OCI-LY3 (cell line): ENCODE measurements at regions not wholly inside any gene's neighbourhood (a gene's known extent, or its start where the extent isn't known, plus 50 kb on each side); places are given as distances from the start of the nearest gene placed in this dataset.

Source experiments
- H2AFZ ChIP-seq: fragments of 200-600, 300-600 bp; shearing (Covaris generic); 2 replicates; pipeline ENCODE4 v1.6.0; 2014; ENCODE audit warnings: antibody characterized with exemption, low read depth, low read length
- H3K27ac ChIP-seq: fragments of 200-600, 300-600 bp; sonication (generic); 2 replicates; pipeline ENCODE4 v1.5.1; 2014; ENCODE audit warnings: mild to moderate bottlenecking, low read length, moderate library complexity, mixed read lengths
- H3K27me3 ChIP-seq: fragments of 200-600, 300-600 bp; sonication (generic); 2 replicates; pipeline ENCODE4 v1.6.1; 2014; ENCODE audit warnings: low read depth, low read length, mixed read lengths
- H3K36me3 ChIP-seq: fragments of 200-600, 300-600 bp; sonication (generic); replicated peaks from 2 replicates; pipeline ENCODE3; 2014; ENCODE audit warnings: low read depth, low read length, mixed read lengths
- H3K4me1 ChIP-seq: fragments of 300-600, 200-600 bp; sonication (generic); 2 replicates; pipeline ENCODE4 v1.6.1; 2014; ENCODE audit warnings: low read length, mixed read lengths
- H3K4me2 ChIP-seq: fragments of 200-600, 300-600 bp; sonication (generic); 2 replicates; pipeline ENCODE4 v1.6.1; 2014; ENCODE audit warnings: low read length, mixed read lengths
- H3K4me3 ChIP-seq: fragments of 300-600, 200-600 bp; sonication (generic); 2 replicates; pipeline ENCODE4 v1.5.1; 2014; ENCODE audit warnings: antibody characterized with exemption, mild to moderate bottlenecking, low read length, moderate library complexity
- H3K79me2 ChIP-seq: fragments of 300-600, 200-600 bp; shearing (Covaris generic); 2 replicates; pipeline ENCODE4 v1.6.1; 2014; ENCODE audit warnings: mild to moderate bottlenecking, low read length, mixed read lengths
- H3K9ac ChIP-seq: fragments of 300-600, 200-600 bp; shearing (Covaris generic); 2 replicates; pipeline ENCODE4 v1.6.0; 2014; ENCODE audit warnings: mild to moderate bottlenecking, low read length, moderate library complexity
- H3K9me3 ChIP-seq: fragments of 200-600, 300-600 bp; shearing (Covaris generic); 2 replicates; pipeline ENCODE4 v1.6.1; 2014; ENCODE audit warnings: low read length, mixed read lengths; ENCODE audit not compliant: insufficient read depth
- H4K20me1 ChIP-seq: fragments of 200-600, 300-600 bp; sonication (generic); 2 replicates; pipeline ENCODE4 v1.6.1; 2016; ENCODE audit warnings: low read length, mixed read lengths; ENCODE audit not compliant: insufficient read depth
- EZH2phosphoT487 ChIP-seq: fragments of 200-600 bp; shearing (Covaris generic); IDR thresholded peaks from 2 replicates; pipeline ENCODE4 v1.6.1; 2018; ENCODE audit warnings: antibody characterized with exemption, mixed run types, low read depth
- TF ChIP-seq, protein P1 (sequence below): fragments of 200-600, 300-600 bp; sonication (generic); IDR thresholded peaks from 2 replicates; pipeline ENCODE4 v1.5.1; 2014; ENCODE audit warnings: antibody characterized with exemption, low read length, low read depth

DNA sequence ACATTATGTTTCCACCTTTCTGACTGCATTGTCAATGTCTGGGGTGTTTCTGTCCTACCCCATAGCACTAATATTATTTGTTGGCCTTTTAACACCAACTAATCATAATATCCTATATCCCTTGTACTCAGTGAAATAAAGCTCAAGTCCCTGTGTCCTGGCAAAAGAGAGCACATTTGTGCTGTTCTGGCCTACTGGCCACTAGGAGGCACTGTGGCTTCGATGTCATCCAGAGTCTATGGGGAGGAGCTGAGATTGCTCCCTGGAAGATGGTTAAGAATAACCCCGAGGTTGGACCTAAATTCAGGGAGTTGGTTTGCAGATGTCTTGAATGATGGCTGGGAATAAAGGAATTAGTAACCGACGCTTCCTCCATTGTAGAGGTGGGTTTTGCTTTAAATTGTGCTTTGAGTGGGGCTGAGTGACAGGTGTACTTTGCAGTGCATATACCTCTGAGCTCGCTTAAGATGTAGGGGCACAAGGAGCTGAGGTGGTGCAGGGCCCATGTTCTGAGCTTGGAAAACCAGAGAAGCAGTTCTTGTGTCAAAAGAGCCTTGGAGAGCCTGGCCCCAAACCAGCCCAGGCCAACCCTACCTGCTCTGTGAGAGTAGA lies 191.2 kb upstream of the PRSS1 start:
- no peaks in the 10 kb centered on the region for H3K9me3 ChIP-seq
- H3K79me2 ChIP-seq: no peaks in the 10 kb centered on the region
- TF ChIP-seq, protein P1, sequence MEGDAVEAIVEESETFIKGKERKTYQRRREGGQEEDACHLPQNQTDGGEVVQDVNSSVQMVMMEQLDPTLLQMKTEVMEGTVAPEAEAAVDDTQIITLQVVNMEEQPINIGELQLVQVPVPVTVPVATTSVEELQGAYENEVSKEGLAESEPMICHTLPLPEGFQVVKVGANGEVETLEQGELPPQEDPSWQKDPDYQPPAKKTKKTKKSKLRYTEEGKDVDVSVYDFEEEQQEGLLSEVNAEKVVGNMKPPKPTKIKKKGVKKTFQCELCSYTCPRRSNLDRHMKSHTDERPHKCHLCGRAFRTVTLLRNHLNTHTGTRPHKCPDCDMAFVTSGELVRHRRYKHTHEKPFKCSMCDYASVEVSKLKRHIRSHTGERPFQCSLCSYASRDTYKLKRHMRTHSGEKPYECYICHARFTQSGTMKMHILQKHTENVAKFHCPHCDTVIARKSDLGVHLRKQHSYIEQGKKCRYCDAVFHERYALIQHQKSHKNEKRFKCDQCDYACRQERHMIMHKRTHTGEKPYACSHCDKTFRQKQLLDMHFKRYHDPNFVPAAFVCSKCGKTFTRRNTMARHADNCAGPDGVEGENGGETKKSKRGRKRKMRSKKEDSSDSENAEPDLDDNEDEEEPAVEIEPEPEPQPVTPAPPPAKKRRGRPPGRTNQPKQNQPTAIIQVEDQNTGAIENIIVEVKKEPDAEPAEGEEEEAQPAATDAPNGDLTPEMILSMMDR: peak; percentile 92
- no peak for TF ChIP-seq EZH2phosphoT487
- H3K4me3 ChIP-seq: no peak overlapping the region
- no peak overlapping the region for H2AFZ ChIP-seq
- H3K27me3 ChIP-seq: peaks cover 64% of the 10 kb centered on the region
- H3K9ac ChIP-seq: no peak overlapping the region
- H3K27ac ChIP-seq: no peak overlapping the region
- no peaks in the 10 kb centered on the region for H4K20me1 ChIP-seq
- no peaks in the 10 kb centered on the region for H3K36me3 ChIP-seq
- no peak overlapping the region for H3K4me2 ChIP-seq
- no peaks in the 10 kb centered on the region for H3K4me1 ChIP-seq

DNA sequence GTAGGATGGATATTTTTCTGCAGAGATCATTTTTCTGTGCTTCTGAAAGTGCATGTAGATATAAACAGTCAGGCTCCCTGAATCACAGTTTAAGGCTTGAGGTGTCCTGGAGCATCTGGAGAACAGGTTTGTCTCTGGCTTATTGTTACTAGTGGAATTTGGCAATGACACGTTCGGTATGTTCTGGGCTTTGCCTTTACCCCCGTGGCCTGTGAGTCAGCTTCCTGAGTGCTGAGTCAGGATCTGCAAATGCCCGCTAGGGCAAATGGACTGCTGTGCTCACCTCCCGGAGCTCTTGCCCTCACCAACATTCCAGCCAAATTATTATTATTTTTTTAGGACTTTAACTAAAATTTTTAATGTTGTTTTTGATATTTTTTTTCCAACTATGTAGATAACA lies 192.5 kb upstream of the PRSS1 start:
- no peaks in the 10 kb centered on the region for H3K79me2 ChIP-seq
- no peaks in the 10 kb centered on the region for H3K36me3 ChIP-seq
- no peak overlapping the region for H3K9ac ChIP-seq
- no peaks in the 10 kb centered on the region for H4K20me1 ChIP-seq
- H2AFZ ChIP-seq: no peak overlapping the region
- H3K4me1 ChIP-seq: no peaks in the 10 kb centered on the region
- H3K9me3 ChIP-seq: no peaks in the 10 kb centered on the region
- H3K4me2 ChIP-seq: no peak overlapping the region
- no peak overlapping the region for H3K4me3 ChIP-seq
- TF ChIP-seq, protein P1: 0 out of 2 replicates have a peak, but pooled peaks have one; percentile 3
- no peak for TF ChIP-seq EZH2phosphoT487
- no peak overlapping the region for H3K27ac ChIP-seq
- H3K27me3 ChIP-seq: peaks cover 57% of the 10 kb centered on the region

DNA sequence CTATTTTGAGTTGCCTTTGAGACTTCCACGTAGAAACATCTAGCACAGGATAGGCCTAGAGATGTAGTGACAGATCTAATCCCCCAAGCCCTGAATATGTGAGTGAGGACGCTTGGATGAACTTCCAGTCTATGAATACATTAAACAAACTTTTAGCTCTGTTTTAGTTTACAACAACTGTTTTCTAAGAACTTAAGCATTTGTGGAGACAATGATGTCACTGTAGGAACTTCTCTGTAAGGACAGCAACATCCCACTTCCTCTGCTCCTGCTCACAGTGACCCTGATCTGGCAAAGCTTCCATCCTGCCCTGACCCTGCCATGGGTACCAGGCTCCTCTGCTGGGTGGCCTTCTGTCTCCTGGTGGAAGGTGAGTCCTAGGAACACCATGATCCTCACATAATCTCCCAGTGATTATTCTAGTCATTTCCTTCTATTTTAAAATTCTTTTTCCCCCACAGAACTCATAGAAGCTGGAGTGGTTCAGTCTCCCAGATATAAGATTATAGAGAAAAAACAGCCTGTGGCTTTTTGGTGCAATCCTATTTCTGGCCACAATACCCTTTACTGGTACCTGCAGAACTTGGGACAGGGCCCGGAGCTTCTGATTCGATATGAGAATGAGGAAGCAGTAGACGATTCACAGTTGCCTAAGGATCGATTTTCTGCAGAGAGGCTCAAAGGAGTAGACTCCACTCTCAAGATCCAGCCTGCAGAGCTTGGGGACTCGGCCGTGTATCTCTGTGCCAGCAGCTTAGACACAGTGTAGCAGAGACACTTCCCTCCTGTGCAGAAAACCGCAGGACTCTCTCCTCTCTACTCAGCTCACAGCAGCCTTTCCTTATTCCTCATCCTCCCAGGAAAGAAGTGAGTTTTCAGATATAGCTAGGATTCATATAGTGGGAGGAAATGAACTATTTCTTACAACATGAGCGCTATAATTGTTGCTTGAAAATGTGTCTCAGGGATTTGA lies 194.4 kb upstream of the PRSS1 start:
- no peaks in the 10 kb centered on the region for H3K36me3 ChIP-seq
- no peak overlapping the region for H3K4me2 ChIP-seq
- H2AFZ ChIP-seq: no peak overlapping the region
- peaks cover 55% of the 10 kb centered on the region for H3K27me3 ChIP-seq
- H3K4me3 ChIP-seq: no peak overlapping the region
- no peak overlapping the region for H3K27ac ChIP-seq
- no peaks in the 10 kb centered on the region for H4K20me1 ChIP-seq
- TF ChIP-seq EZH2phosphoT487: no peak
- TF ChIP-seq, protein P1: no peak
- no peak overlapping the region for H3K9ac ChIP-seq
- no peaks in the 10 kb centered on the region for H3K9me3 ChIP-seq
- H3K4me1 ChIP-seq: no peaks in the 10 kb centered on the region
- no peaks in the 10 kb centered on the region for H3K79me2 ChIP-seq

DNA sequence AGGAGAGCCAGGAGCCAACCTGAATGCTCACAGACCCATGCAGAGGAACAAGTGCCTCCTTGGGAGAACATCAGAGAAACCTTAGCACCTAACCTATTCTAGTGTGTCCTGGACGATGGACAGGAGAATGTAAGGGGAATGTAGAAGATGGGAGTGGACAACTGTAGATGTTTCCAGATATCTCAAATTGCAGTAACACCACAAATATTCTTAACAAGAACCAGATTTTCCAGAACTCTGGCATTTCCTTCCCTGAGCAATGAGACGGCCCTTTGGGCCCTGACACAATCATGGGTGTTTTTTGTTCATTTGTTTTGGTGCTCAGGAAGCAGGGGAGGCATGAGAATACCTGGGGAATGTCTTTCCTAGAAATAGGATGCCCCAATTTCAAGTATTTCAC lies 196.1 kb upstream of the PRSS1 start:
- Histone ChIP-seq H2AFZ (no peak overlapping the region), H3K79me2 (no peaks in the 10 kb centered on the region), H3K4me3 (no peak overlapping the region), H3K27me3 (peaks cover 38% of the 10 kb centered on the region), H3K27ac (no peak overlapping the region), H4K20me1 (no peaks in the 10 kb centered on the region), H3K4me2 (no peak overlapping the region), H3K36me3 (no peaks in the 10 kb centered on the region), H3K9me3 (no peaks in the 10 kb centered on the region), H3K4me1 (no peaks in the 10 kb centered on the region), H3K9ac (no peak overlapping the region)
- TF ChIP-seq, protein P1: no peak
- TF ChIP-seq EZH2phosphoT487: no peak
